A673 (cell line): ENCODE measurements at regions not wholly inside any gene's neighbourhood (a gene's known extent, or its start where the extent isn't known, plus 50 kb on each side); places are given as distances from the start of the nearest gene placed in this dataset.

Experiments
- EZH2 ChIP-seq: fragments of 200-600 bp; sonication (generic); IDR thresholded peaks from 2 replicates; pipeline ENCODE4 v1.6.1; 2017; ENCODE audit warnings: borderline replicate concordance, low read depth, mild to moderate bottlenecking, mixed read lengths, antibody characterized with exemption, low read length; ENCODE audit not compliant: poor library complexity, severe bottlenecking
- TF ChIP-seq, protein P1 (sequence below): fragments of 300-800, 200-600 bp; sonication (generic); conservative IDR thresholded peaks from 2 replicates; pipeline ENCODE4 v1.5.1; 2017; ENCODE audit warnings: low read depth, mild to moderate bottlenecking, antibody characterized with exemption, low read length, moderate library complexity, mixed read lengths

DNA sequence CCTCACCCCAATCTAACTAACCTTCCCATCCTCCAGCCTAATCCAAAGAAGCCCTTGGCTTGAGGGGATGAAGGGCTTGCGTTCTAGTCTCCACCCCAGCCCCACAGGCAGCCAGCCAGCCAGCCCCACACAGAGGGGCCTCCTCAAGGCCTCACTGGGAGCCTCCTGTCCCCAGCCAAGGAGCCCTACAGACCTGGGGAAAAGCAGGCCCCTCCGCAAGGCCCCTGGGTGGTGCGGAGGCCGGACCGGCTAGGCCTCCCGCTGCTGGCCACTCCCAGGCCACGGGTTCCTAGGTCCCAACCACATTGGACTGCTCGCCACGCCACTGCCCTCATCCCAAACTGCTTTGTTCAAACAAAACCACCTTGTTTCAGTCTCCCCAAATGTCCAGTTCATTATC is 78.0 kb downstream of the ZIC5 start:
- TF ChIP-seq, protein P1, sequence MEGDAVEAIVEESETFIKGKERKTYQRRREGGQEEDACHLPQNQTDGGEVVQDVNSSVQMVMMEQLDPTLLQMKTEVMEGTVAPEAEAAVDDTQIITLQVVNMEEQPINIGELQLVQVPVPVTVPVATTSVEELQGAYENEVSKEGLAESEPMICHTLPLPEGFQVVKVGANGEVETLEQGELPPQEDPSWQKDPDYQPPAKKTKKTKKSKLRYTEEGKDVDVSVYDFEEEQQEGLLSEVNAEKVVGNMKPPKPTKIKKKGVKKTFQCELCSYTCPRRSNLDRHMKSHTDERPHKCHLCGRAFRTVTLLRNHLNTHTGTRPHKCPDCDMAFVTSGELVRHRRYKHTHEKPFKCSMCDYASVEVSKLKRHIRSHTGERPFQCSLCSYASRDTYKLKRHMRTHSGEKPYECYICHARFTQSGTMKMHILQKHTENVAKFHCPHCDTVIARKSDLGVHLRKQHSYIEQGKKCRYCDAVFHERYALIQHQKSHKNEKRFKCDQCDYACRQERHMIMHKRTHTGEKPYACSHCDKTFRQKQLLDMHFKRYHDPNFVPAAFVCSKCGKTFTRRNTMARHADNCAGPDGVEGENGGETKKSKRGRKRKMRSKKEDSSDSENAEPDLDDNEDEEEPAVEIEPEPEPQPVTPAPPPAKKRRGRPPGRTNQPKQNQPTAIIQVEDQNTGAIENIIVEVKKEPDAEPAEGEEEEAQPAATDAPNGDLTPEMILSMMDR, result no peak
- no peak for TF ChIP-seq EZH2
